Neuronal stem cell (in vitro differentiated cells): ENCODE measurements at regions not wholly inside any gene's neighbourhood (a gene's known extent, or its start where the extent isn't known, plus 50 kb on each side); places are given as distances from the start of the nearest gene placed in this dataset.

ENCODE experiments used
- DNase-seq: peaks from one replicate; pipeline ENCODE4 v3.0.0-alpha.2; 2013; ENCODE audit warnings: low spot score
- H2AFZ ChIP-seq: one replicate; pipeline ENCODE4 v1.6.1; 2013; ENCODE audit warnings: mild to moderate bottlenecking, low read length, inconsistent platforms
- H2AK5ac ChIP-seq: 2 replicates; pipeline ENCODE4 v1.6.1; 2013; ENCODE audit warnings: low read depth, mild to moderate bottlenecking, inconsistent platforms, low read length, moderate library complexity, mixed read lengths
- H2BK120ac ChIP-seq: 2 replicates; pipeline ENCODE4 v1.6.1; 2013; ENCODE audit warnings: low read depth, mild to moderate bottlenecking, inconsistent platforms, low read length, moderate library complexity, mixed read lengths
- H2BK12ac ChIP-seq: one replicate; pipeline ENCODE4 v1.6.1; 2013; ENCODE audit warnings: low read length, inconsistent platforms
- H2BK15ac ChIP-seq: 2 replicates; pipeline ENCODE4 v1.6.1; 2013; ENCODE audit warnings: mild to moderate bottlenecking, low read length, inconsistent platforms, mixed read lengths
- H2BK5ac ChIP-seq: one replicate; pipeline ENCODE4 v1.6.1; 2013; ENCODE audit warnings: inconsistent platforms, mild to moderate bottlenecking, low read length, moderate library complexity
- H3K14ac ChIP-seq: one replicate; pipeline ENCODE4 v1.6.1; 2013; ENCODE audit warnings: low read length, inconsistent platforms
- H3K18ac ChIP-seq: 2 replicates; pipeline ENCODE4 v1.6.1; 2013; ENCODE audit warnings: low read length, inconsistent platforms
- H3K23ac ChIP-seq: 2 replicates; pipeline ENCODE4 v1.6.1; 2013; ENCODE audit warnings: low read depth, mild to moderate bottlenecking, mixed read lengths, low read length, inconsistent platforms; ENCODE audit not compliant: poor library complexity
- H3K27ac ChIP-seq: replicated peaks from 3 replicates; pipeline ENCODE4 v1.5.1; 2013; ENCODE audit warnings: low read length, inconsistent platforms
- H3K27me3 ChIP-seq, 3 experiments: 2 replicates each; pipeline ENCODE4 v1.6.1; 2013; ENCODE audit warnings: low read length in 3 of 3, mild to moderate bottlenecking in 2 of 3, inconsistent platforms in 1 of 3, low read depth in 1 of 3, mixed read lengths in 1 of 3, moderate library complexity in 1 of 3; ENCODE audit not compliant: control insufficient read depth in 3 of 3, insufficient read depth in 3 of 3
- H3K36me3 ChIP-seq, 2 donors: replicated peaks in 1 of 2; 2 replicates each; pipeline ENCODE4 v1.6.1; 2013; ENCODE audit warnings: low read length in 2 of 2; ENCODE audit not compliant: control insufficient read depth in 2 of 2, insufficient read depth in 2 of 2
- H3K4ac ChIP-seq: 2 replicates; pipeline ENCODE4 v1.6.1; 2013; ENCODE audit warnings: inconsistent platforms, mild to moderate bottlenecking, low read length, moderate library complexity
- H3K4me1 ChIP-seq, 2 donors: 1 replicate in 1 of 2; 2 replicates in 1 of 2; pipeline ENCODE4 v1.6.1; 2013; ENCODE audit warnings: low read length in 2 of 2, low read depth in 1 of 2; ENCODE audit not compliant: control insufficient read depth in 2 of 2, insufficient read depth in 1 of 2
- H3K4me2 ChIP-seq: one replicate; pipeline ENCODE4 v1.6.1; 2013; ENCODE audit warnings: mild to moderate bottlenecking, low read length, inconsistent platforms; ENCODE audit not compliant: insufficient read depth, poor library complexity, severe bottlenecking
- H3K4me3 ChIP-seq, 2 donors: 2 replicates each; pipeline ENCODE4 v1.5.1; 2013; ENCODE audit warnings: low read length in 2 of 2, mild to moderate bottlenecking in 2 of 2, inconsistent platforms in 1 of 2, moderate library complexity in 1 of 2
- H3K79me1 ChIP-seq: one replicate; pipeline ENCODE4 v1.6.1; 2013; ENCODE audit warnings: low read depth, mild to moderate bottlenecking, inconsistent platforms, low read length, moderate library complexity
- H3K9ac ChIP-seq: one replicate; pipeline ENCODE4 v1.6.1; 2013; ENCODE audit warnings: mild to moderate bottlenecking, low read depth, low read length, inconsistent platforms; ENCODE audit not compliant: poor library complexity
- H3K9me3 ChIP-seq, 2 donors: replicated peaks in 1 of 2; 2 replicates each; pipeline versions ENCODE3 to v1.6.1; 2013; ENCODE audit warnings: low read length in 2 of 2, mild to moderate bottlenecking in 2 of 2, inconsistent platforms in 1 of 2, low read depth in 1 of 2, mixed read lengths in 1 of 2, moderate library complexity in 1 of 2; ENCODE audit not compliant: control insufficient read depth in 2 of 2, insufficient read depth in 1 of 2
- H4K8ac ChIP-seq: one replicate; pipeline ENCODE4 v1.6.1; 2013; ENCODE audit warnings: low read depth, mild to moderate bottlenecking, inconsistent platforms, low read length, moderate library complexity
- H4K91ac ChIP-seq: one replicate; pipeline ENCODE4 v1.6.1; 2013; ENCODE audit warnings: low read length, low read depth, mild to moderate bottlenecking, inconsistent platforms; ENCODE audit not compliant: poor library complexity
- WGBS, 2 donors: extraction: QIAGEN DNeasy Blood & Tissue Kit; methylation state at CpG; one replicate each; pipeline ENCODE4 v1.1.7; 2013; ENCODE audit warnings: missing lambda C conversion rate in 2 of 2, mixed read lengths in 1 of 2; ENCODE audit not compliant: insufficient read length in 2 of 2, insufficient replicate concordance in 1 of 2; ENCODE audit errors: extremely low coverage in 2 of 2; 5-methylcytosine and 5-hydroxymethylcytosine counted together

DNA sequence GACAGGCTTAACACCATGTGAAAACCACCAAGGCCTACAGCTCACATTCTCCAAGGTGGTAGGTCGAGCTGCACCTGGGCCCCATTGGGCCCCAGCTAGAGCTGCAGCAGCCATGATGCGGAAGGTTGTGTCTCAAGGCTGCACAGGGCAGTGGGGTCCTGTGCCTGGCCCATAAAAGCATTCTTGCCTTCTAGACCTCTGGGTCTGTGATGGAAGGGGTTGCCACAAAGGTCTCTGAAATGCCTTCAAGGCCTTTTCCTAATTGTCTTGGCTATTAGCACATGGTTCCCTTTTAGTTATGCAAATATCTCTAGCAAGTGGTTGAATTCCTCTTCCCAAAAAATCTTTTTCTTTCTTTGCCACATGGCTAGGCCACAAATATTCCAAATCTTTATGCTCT, 52.5 kb upstream of the C11orf58 start:
- H3K4ac ChIP-seq = no peak overlapping the region
- no peak overlapping the region for H3K23ac ChIP-seq
- H2AK5ac ChIP-seq = no peak overlapping the region
- H3K9me3 ChIP-seq = no peaks in the 10 kb centered on the region
- H3K79me1 ChIP-seq = no peaks in the 10 kb centered on the region
- H2BK12ac ChIP-seq = no peak overlapping the region
- H2BK15ac ChIP-seq = no peak overlapping the region
- no peak overlapping the region for H3K9ac ChIP-seq
- H3K27ac ChIP-seq = no peak overlapping the region
- no peak overlapping the region for H4K91ac ChIP-seq
- no peak overlapping the region for H3K18ac ChIP-seq
- DNase-seq = no peak
- H3K27me3 ChIP-seq = no peaks in the 10 kb centered on the region
- no peak overlapping the region for H2BK5ac ChIP-seq
- no peak overlapping the region for H4K8ac ChIP-seq
- H2AFZ ChIP-seq = no peak overlapping the region
- no peak overlapping the region for H2BK120ac ChIP-seq
- H3K14ac ChIP-seq = no peak overlapping the region
- no peak overlapping the region for H3K4me3 ChIP-seq
- no peaks in the 10 kb centered on the region for H3K4me1 ChIP-seq
- no CpG with 5 or more reads among the region's 2 CpGs for WGBS, 2 donors
- no peaks in the 10 kb centered on the region for H3K36me3 ChIP-seq
- H3K4me2 ChIP-seq = no peak overlapping the region

GRCh38 chr11:16678466-16679116, 59.9 kb upstream of the C11orf58 start:
- Histone ChIP-seq H2BK15ac (no peak overlapping the region), H2AK5ac (no peak overlapping the region), H3K27ac (no peak overlapping the region), H3K36me3 (no peaks in the 10 kb centered on the region), H2BK120ac (no peak overlapping the region), H3K79me1 (no peaks in the 10 kb centered on the region), H4K91ac (no peak overlapping the region), H2BK12ac (no peak overlapping the region), H3K18ac (peak overlapping the region; percentile 38), H3K4ac (no peak overlapping the region), H3K9ac (no peak overlapping the region), H2AFZ (peak overlapping the region; percentile 59), H2BK5ac (no peak overlapping the region), H3K23ac (peak overlapping the region; percentile 20), H3K9me3 (no peaks in the 10 kb centered on the region), H3K14ac (peak overlapping the region; percentile 21), H3K4me2 (no peak overlapping the region), H4K8ac (peak overlapping the region; percentile 17), H3K27me3 (no peaks in the 10 kb centered on the region), H3K4me3 (no peak overlapping the region), H3K4me1 (no peaks in the 10 kb centered on the region)
- no CpG with 5 or more reads among the region's 7 CpGs for WGBS, 2 donors
- DNase-seq = no peak

- Histone ChIP-seq H3K14ac (no peak overlapping the region), H2BK120ac (no peak overlapping the region), H2BK5ac (no peak overlapping the region), H3K4me3 (no peak overlapping the region), H3K9me3 (peaks cover 0 to 10% of the 10 kb centered on the region in 2 donors), H3K27ac (peak overlapping the region; percentile 22), H3K4ac (no peak overlapping the region), H4K8ac (no peak overlapping the region), H2BK15ac (no peak overlapping the region), H2AFZ (no peak overlapping the region), H3K4me2 (no peak overlapping the region), H3K18ac (peak overlapping the region; percentile 55), H3K9ac (no peak overlapping the region), H4K91ac (no peak overlapping the region), H2BK12ac (no peak overlapping the region), H3K36me3 (no peaks in the 10 kb centered on the region), H2AK5ac (no peak overlapping the region), H3K23ac (no peak overlapping the region), H3K27me3 (no peaks in the 10 kb centered on the region), H3K79me1 (no peaks in the 10 kb centered on the region), H3K4me1 (peaks cover 0 to 10% of the 10 kb centered on the region in 2 donors)
- WGBS, 2 donors = no CpG with 5 or more reads among the region's 2 CpGs
- no peak for DNase-seq
These were observed 68.5 kb upstream of the C11orf58 start for GRCh38 chr11:16669799-16670415.

- no peaks in the 10 kb centered on the region for H3K36me3 ChIP-seq
- H2BK15ac ChIP-seq = peak overlapping the region; percentile 65
- no peak overlapping the region for H3K9ac ChIP-seq
- no CpG with 5 or more reads among the region's 9 CpGs for WGBS, 2 donors
- H4K91ac ChIP-seq = no peak overlapping the region
- peaks cover 5 to 9% of the 10 kb centered on the region in 2 donors for H3K9me3 ChIP-seq
- no peaks in the 10 kb centered on the region for H3K27me3 ChIP-seq
- no peak overlapping the region for H3K27ac ChIP-seq
- DNase-seq = no peak
- H3K4me2 ChIP-seq = no peak overlapping the region
- no peak overlapping the region for H3K23ac ChIP-seq
- H2BK120ac ChIP-seq = no peak overlapping the region
- H4K8ac ChIP-seq = no peak overlapping the region
- peak overlapping the region; percentile 39 for H2AK5ac ChIP-seq
- peak overlapping the region; percentile 42 for H2BK12ac ChIP-seq
- peak overlapping the region in 1 of 2 donors; percentile 41 for H3K4me3 ChIP-seq
- H3K14ac ChIP-seq = no peak overlapping the region
- H3K4me1 ChIP-seq = no peaks in the 10 kb centered on the region
- H3K18ac ChIP-seq = peak overlapping the region; percentile 36
- no peaks in the 10 kb centered on the region for H3K79me1 ChIP-seq
- H2AFZ ChIP-seq = peak overlapping the region; percentile 81
- no peak overlapping the region for H2BK5ac ChIP-seq
- no peak overlapping the region for H3K4ac ChIP-seq
These were observed 105.9 kb upstream of the C11orf58 start for GRCh38 chr11:16632295-16633200.
